NT2/D1 (cell line): ENCODE measurements at regions not wholly inside any gene's neighbourhood (a gene's known extent, or its start where the extent isn't known, plus 50 kb on each side); places are given as distances from the start of the nearest gene placed in this dataset.

ENCODE experiments used
- DNase-seq: peaks from one replicate; pipeline ENCODE4 v3.0.0-alpha.2; 2011; ENCODE audit warnings: low read depth, low spot score
- H3K27me3 ChIP-seq: 2 replicates; pipeline ENCODE4 v1.6.0; 2011; ENCODE audit warnings: mild to moderate bottlenecking; ENCODE audit not compliant: insufficient read length, insufficient read depth
- H3K36me3 ChIP-seq: 2 replicates; pipeline ENCODE4 v1.6.1; 2011; ENCODE audit warnings: mild to moderate bottlenecking, low read length, mixed read lengths; ENCODE audit not compliant: insufficient read depth, insufficient read length
- H3K4me1 ChIP-seq: 2 replicates; pipeline ENCODE4 v1.5.1; 2011; ENCODE audit not compliant: insufficient read depth, insufficient read length
- H3K4me3 ChIP-seq: 2 replicates; pipeline ENCODE4 v1.5.1; 2011; ENCODE audit warnings: low read depth; ENCODE audit not compliant: insufficient read length
- H3K9ac ChIP-seq: 2 replicates; pipeline ENCODE4 v1.6.0; 2011; ENCODE audit warnings: low read depth; ENCODE audit not compliant: insufficient read length
- H3K9me3 ChIP-seq: 2 replicates; pipeline ENCODE4 v1.5.1; 2011; ENCODE audit warnings: mild to moderate bottlenecking, low read length; ENCODE audit not compliant: insufficient read depth
- SUZ12 ChIP-seq: IDR thresholded peaks from 2 replicates; pipeline ENCODE4 v1.6.1; 2011; ENCODE audit not compliant: insufficient read length, insufficient read depth; ENCODE audit errors: extremely low read depth
- YY1 ChIP-seq: IDR thresholded peaks from 2 replicates; pipeline ENCODE4 v1.6.1; 2011; ENCODE audit not compliant: insufficient read length, insufficient read depth
- ZNF274 ChIP-seq: IDR thresholded peaks from 2 replicates; pipeline ENCODE4 v1.6.1; 2011; ENCODE audit warnings: mild to moderate bottlenecking, low read depth, low read length

- no peaks in the 10 kb centered on the region for H3K27me3 ChIP-seq
- no peaks in the 10 kb centered on the region for H3K4me1 ChIP-seq
- H3K36me3 ChIP-seq = no peaks in the 10 kb centered on the region
- no peak for DNase-seq
- peaks cover 19% of the 10 kb centered on the region for H3K9me3 ChIP-seq
- no peak overlapping the region for H3K4me3 ChIP-seq
- TF ChIP-seq ZNF274 (no peak), SUZ12 (no peak), YY1 (no peak)
- no peak overlapping the region for H3K9ac ChIP-seq
Observed at GRCh38 chr12:93243382-93243688, 134.4 kb upstream of the NUDT4 start.

DNA sequence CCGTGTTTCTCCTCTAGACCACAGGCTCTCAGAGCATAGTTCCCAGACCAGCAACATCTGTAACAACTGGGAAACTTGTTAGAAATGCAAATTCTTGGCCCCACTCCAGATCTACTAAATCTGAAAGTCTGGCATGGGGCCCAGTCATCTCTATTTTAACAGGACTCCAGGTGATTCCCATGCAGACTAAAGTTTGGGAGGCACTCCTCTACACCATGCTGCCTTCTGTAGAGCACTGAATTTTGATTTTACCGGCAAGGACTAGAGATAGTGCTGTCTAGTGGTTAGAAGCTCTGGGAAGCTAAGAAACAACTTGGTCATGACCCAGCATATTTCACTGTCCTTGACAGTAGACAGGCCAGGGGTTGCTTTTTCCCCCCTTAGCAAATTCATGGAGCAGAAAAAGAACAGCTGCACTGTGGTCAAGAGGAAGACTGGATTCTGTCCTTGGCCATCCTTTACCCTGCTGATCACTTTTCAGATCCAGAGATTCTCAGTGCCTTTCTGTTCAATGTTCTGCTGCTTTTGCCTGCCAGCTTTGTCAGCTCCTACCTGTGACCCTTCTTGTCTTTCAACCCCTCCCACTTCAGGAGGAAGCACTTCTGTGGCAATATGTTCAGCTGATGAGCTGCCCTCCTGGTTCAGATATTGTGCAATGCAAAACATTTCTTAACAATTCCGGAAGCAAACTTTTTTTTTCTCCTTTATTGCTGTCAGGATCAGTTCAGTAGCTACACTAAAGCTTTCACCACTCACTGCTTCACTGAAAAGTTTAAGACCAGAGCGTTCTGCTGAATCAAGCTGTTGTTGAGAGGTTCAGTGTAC lies 133.8 kb upstream of the NUDT4 start:
- no peak for TF ChIP-seq YY1
- no peak for TF ChIP-seq ZNF274
- TF ChIP-seq SUZ12 = no peak
- H3K27me3 ChIP-seq = no peaks in the 10 kb centered on the region
- no peaks in the 10 kb centered on the region for H3K36me3 ChIP-seq
- H3K9me3 ChIP-seq = peaks cover 16% of the 10 kb centered on the region
- no peak for DNase-seq
- H3K9ac ChIP-seq = no peak overlapping the region
- H3K4me1 ChIP-seq = no peaks in the 10 kb centered on the region
- no peak overlapping the region for H3K4me3 ChIP-seq

- Histone ChIP-seq H3K9ac (no peak overlapping the region), H3K27me3 (no peaks in the 10 kb centered on the region), H3K4me1 (no peaks in the 10 kb centered on the region), H3K4me3 (no peak overlapping the region), H3K36me3 (no peaks in the 10 kb centered on the region), H3K9me3 (peaks cover 10% of the 10 kb centered on the region)
- TF ChIP-seq SUZ12 (no peak), YY1 (no peak), ZNF274 (no peak)
- no peak for DNase-seq
Observed at GRCh38 chr12:93244514-93245077, 133.1 kb upstream of the NUDT4 start.

DNA sequence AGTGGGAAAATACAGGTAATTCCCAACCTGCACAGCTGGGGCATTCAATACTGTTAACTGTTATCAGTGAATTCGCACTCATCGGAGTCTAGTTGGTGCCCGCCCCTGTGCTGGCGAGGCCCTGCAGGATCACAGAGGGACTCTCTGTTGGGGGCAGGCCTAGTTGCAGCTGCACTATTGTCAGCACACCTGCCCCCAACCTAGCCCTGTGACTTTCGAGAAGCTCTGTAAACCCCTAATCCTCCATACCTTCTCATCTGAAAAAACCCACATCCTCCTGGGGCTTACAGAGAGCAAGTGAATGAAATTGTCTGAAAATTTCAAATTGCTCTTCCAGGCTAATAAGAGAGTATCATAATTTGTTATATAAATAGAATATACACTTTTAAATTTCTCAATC lies 132.2 kb upstream of the NUDT4 start:
- Histone ChIP-seq H3K36me3 (no peaks in the 10 kb centered on the region), H3K4me3 (no peak overlapping the region), H3K9ac (no peak overlapping the region), H3K9me3 (0 out of 2 replicates have a peak, but pooled peaks cover under 1% of the 10 kb centered on the region), H3K4me1 (no peaks in the 10 kb centered on the region), H3K27me3 (no peaks in the 10 kb centered on the region)
- TF ChIP-seq SUZ12 = no peak
- no peak for TF ChIP-seq ZNF274
- no peak for TF ChIP-seq YY1
- DNase-seq = no peak

- no peak for TF ChIP-seq YY1
- TF ChIP-seq SUZ12 = no peak
- no peak for TF ChIP-seq ZNF274
- DNase-seq = no peak
- Histone ChIP-seq H3K36me3 (no peaks in the 10 kb centered on the region), H3K4me1 (no peaks in the 10 kb centered on the region), H3K9ac (no peak overlapping the region), H3K27me3 (no peaks in the 10 kb centered on the region), H3K4me3 (no peak overlapping the region), H3K9me3 (no peaks in the 10 kb centered on the region)
Observed at GRCh38 chr12:93247313-93247991, 130.3 kb upstream of the NUDT4 start.

DNA sequence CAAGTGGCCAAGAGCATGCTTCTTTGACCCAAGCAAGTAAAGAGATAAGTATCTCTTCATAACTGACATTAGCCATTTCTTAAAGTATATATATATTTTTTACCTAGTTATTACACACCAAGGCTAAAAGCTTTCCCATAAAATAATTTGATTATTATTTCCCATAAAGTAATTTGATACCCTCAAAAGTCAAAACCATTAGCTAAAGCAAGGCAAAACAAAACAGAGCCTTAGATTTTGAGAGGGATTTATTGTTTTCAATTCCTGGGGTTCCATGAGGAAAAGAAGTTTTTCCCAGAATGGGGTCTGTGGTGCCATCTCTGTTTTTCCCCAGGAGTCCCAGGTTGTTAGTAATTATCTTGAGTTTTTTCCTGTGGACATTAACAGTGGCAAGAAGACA lies 125.5 kb upstream of the NUDT4 start:
- H3K36me3 ChIP-seq = no peaks in the 10 kb centered on the region
- TF ChIP-seq ZNF274 (no peak), SUZ12 (no peak), YY1 (no peak)
- H3K9me3 ChIP-seq = peaks cover 25% of the 10 kb centered on the region
- no peaks in the 10 kb centered on the region for H3K27me3 ChIP-seq
- DNase-seq = no peak
- H3K9ac ChIP-seq = no peak overlapping the region
- H3K4me3 ChIP-seq = no peak overlapping the region
- no peaks in the 10 kb centered on the region for H3K4me1 ChIP-seq

DNA sequence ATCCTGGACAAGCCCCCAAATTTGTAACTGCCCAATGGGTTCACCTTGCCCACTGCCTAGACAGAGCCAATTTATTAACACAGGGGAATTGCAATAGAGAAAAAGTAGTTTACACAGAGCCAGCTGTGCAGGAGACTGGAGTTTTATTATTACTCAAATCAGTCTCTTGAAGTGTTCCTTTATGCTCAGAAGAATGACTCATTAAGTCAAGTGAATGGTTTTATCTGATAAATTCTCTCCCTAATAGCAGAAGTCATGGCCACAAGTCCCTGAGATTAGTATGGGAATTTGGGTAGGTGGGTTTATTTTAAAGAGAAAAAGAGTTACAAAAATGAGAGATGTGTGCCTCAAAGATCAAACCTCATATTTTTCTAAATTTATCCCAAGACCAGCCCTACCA lies 122.8 kb upstream of the NUDT4 start:
- Histone ChIP-seq H3K36me3 (no peaks in the 10 kb centered on the region), H3K27me3 (no peaks in the 10 kb centered on the region), H3K4me1 (no peaks in the 10 kb centered on the region), H3K9ac (no peak overlapping the region), H3K4me3 (no peak overlapping the region), H3K9me3 (peaks cover 25% of the 10 kb centered on the region)
- no peak for TF ChIP-seq ZNF274
- no peak for TF ChIP-seq SUZ12
- TF ChIP-seq YY1 = no peak
- DNase-seq = no peak
